ENCODE measurements at regions not wholly inside any gene's neighbourhood (a gene's known extent, or its start where the extent isn't known, plus 50 kb on each side); places are given as distances from the start of the nearest gene placed in this dataset.

GRCh38 chr14:71701990-71702389 is 230.2 kb upstream of the RGS6 start:
- Histone ChIP-seq H3K4me3 (ENCODE audit: low read length in 3 of 3) (no peak overlapping the region), H3K9me3 (ENCODE audit: control insufficient read depth in 2 of 3, insufficient read depth in 1 of 3, low read length in 3 of 3) (no peaks in the 10 kb centered on the region), H3K9ac (ENCODE audit: low read length in 3 of 3) (no peak overlapping the region), H3K27me3 (ENCODE audit: control insufficient read depth, insufficient read depth, low read length) (no peaks in the 10 kb centered on the region), H3K4me1 (ENCODE audit: control insufficient read depth in 2 of 3, insufficient read depth in 2 of 3, low read depth in 1 of 3, low read length in 3 of 3) (no peaks in the 10 kb centered on the region), H3K36me3 (ENCODE audit: control insufficient read depth in 2 of 3, insufficient read depth in 3 of 3, low read length in 3 of 3) (peaks cover 0 to 10% (median 8%) of the 10 kb centered on the region in 3 donors), H3K27ac (ENCODE audit: low read depth in 2 of 2, low read length in 2 of 2) (no peak overlapping the region)
- DNase-seq (no peak), FAIRE-seq (no peak)
- intact Hi-C loops (cut with DNase I) = no loop called here
- no peak for TF ChIP-seq CTCF (IDR thresholded peaks at IDR 0.05; ENCODE audit: borderline replicate concordance, extremely low read depth, insufficient read depth)

GRCh38 chr14:71702786-71703185 is 229.4 kb upstream of the RGS6 start:
- peak in 2 of 5 donors; percentile 57 to 88 for DNase-seq

GRCh38 chr14:71703477-71703876 is 228.8 kb upstream of the RGS6 start:
- Histone ChIP-seq H3K27me3 (ENCODE audit: control insufficient read depth, insufficient read depth, low read length) (no peaks in the 10 kb centered on the region), H3K4me3 (ENCODE audit: low read length in 3 of 3) (no peak overlapping the region), H3K9me3 (ENCODE audit: control insufficient read depth in 2 of 3, insufficient read depth in 1 of 3, low read length in 3 of 3) (no peaks in the 10 kb centered on the region), H3K36me3 (ENCODE audit: control insufficient read depth in 2 of 3, insufficient read depth in 3 of 3, low read length in 3 of 3) (peaks cover 0 to 10% (median 8%) of the 10 kb centered on the region in 3 donors), H3K27ac (ENCODE audit: low read depth in 2 of 2, low read length in 2 of 2) (no peak overlapping the region), H3K4me1 (ENCODE audit: control insufficient read depth in 2 of 3, insufficient read depth in 2 of 3, low read depth in 1 of 3, low read length in 3 of 3) (no peaks in the 10 kb centered on the region), H3K9ac (ENCODE audit: low read length in 3 of 3) (no peak overlapping the region)
- FAIRE-seq = no peak
- intact Hi-C loops (cut with DNase I) = no loop called here
- no peak for TF ChIP-seq CTCF (IDR thresholded peaks at IDR 0.05; ENCODE audit: borderline replicate concordance, extremely low read depth, insufficient read depth)
- DNase-seq = peak in 3 of 5 donors; percentile 52 to 87 (median 80)

More at GRCh38 chr14:71702786-71703185, 229.4 kb upstream of the RGS6 start:
- no peak overlapping the region for H3K4me3 ChIP-seq (ENCODE audit: low read length in 3 of 3)
- no peak for FAIRE-seq
- H3K9me3 ChIP-seq (ENCODE audit: control insufficient read depth in 2 of 3, insufficient read depth in 1 of 3, low read length in 3 of 3) = no peaks in the 10 kb centered on the region
- no peaks in the 10 kb centered on the region for H3K4me1 ChIP-seq (ENCODE audit: control insufficient read depth in 2 of 3, insufficient read depth in 2 of 3, low read depth in 1 of 3, low read length in 3 of 3)
- intact Hi-C loops (cut with DNase I) = no loop called here
- peaks cover 0 to 10% (median 8%) of the 10 kb centered on the region in 3 donors for H3K36me3 ChIP-seq (ENCODE audit: control insufficient read depth in 2 of 3, insufficient read depth in 3 of 3, low read length in 3 of 3)
- no peak for TF ChIP-seq CTCF (IDR thresholded peaks at IDR 0.05; ENCODE audit: borderline replicate concordance, extremely low read depth, insufficient read depth)
- H3K27me3 ChIP-seq (ENCODE audit: control insufficient read depth, insufficient read depth, low read length) = no peaks in the 10 kb centered on the region
- no peak overlapping the region for H3K27ac ChIP-seq (ENCODE audit: low read depth in 2 of 2, low read length in 2 of 2)
- H3K9ac ChIP-seq (ENCODE audit: low read length in 3 of 3) = no peak overlapping the region

- Histone ChIP-seq H3K9me3 (ENCODE audit: control insufficient read depth in 2 of 3, insufficient read depth in 1 of 3, low read length in 3 of 3) (no peaks in the 10 kb centered on the region), H3K27me3 (ENCODE audit: control insufficient read depth, insufficient read depth, low read length) (no peaks in the 10 kb centered on the region), H3K36me3 (ENCODE audit: control insufficient read depth in 2 of 3, insufficient read depth in 3 of 3, low read length in 3 of 3) (peaks cover 0 to 10% (median 8%) of the 10 kb centered on the region in 3 donors), H3K27ac (ENCODE audit: low read depth in 2 of 2, low read length in 2 of 2) (no peak overlapping the region), H3K4me1 (ENCODE audit: control insufficient read depth in 2 of 3, insufficient read depth in 2 of 3, low read depth in 1 of 3, low read length in 3 of 3) (no peaks in the 10 kb centered on the region), H3K9ac (ENCODE audit: low read length in 3 of 3) (no peak overlapping the region), H3K4me3 (ENCODE audit: low read length in 3 of 3) (no peak overlapping the region)
- DNase-seq (no peak), FAIRE-seq (no peak)
- intact Hi-C loops (cut with DNase I) = no loop called here
- no peak for TF ChIP-seq CTCF (IDR thresholded peaks at IDR 0.05; ENCODE audit: borderline replicate concordance, extremely low read depth, insufficient read depth)
Measured at GRCh38 chr14:71704210-71704609, 228.0 kb upstream of the RGS6 start.

All from kidney (tissue), 13 donors.